ENCODE measurements at regions not wholly inside any gene's neighbourhood (a gene's known extent, or its start where the extent isn't known, plus 50 kb on each side); places are given as distances from the start of the nearest gene placed in this dataset.
A peak's percentile ranks its signal among the peaks of the same experiment; 100 is the strongest.

DNA sequence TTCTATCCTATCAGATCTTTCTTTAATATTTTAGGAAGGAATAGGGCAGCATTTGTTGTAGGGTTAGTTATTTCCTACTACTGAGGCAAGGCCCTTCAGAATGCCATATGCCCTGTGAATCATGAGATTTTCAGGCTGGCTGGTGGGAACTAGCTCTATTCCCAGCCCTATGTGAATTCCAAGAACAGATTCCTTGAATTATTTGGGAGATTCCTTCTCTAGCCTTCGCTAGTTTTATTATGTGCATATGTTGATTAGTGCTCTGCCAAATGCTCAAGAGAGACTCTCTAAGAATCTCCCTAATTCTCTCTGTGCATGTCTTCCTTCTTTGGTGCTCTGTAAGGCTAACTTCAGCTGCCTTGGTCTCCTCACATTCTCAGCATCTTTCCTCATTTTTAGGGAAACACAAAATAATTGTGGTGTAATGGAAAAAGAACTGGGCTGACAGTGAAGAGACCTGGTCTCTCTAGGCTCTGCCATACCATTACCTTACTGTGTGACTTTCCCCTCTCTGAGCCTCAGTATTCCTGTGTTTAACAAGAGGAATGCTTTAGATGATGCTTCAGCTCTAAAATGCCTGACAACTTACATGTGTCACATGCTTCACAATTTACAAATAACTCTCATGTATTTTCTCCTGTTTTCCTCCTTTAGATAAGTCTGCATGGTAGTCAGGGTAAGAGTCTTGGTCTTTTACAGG is 79.7 kb downstream of the VMA21 start:
- no peak for DNase-seq

DNA sequence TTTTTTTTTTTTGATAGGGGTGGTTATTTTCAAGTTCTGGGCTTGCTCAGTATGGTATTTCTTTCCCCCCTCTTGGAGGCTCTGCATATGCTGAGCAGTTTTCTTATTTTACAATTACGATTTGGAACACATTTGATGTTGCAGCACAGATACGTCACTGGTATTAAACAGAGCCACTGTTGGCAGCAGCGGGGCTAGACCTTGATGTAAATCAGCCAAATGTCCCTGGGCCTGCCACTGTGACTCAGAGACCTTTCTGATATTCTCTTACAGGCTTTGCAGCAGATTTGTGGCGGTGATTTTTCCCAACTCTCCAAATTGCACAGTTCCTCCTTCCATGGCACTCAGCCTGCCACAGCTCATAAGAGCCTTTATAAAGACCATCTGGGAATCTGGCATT is 81.1 kb downstream of the VMA21 start:
- DNase-seq = no peak

DNA sequence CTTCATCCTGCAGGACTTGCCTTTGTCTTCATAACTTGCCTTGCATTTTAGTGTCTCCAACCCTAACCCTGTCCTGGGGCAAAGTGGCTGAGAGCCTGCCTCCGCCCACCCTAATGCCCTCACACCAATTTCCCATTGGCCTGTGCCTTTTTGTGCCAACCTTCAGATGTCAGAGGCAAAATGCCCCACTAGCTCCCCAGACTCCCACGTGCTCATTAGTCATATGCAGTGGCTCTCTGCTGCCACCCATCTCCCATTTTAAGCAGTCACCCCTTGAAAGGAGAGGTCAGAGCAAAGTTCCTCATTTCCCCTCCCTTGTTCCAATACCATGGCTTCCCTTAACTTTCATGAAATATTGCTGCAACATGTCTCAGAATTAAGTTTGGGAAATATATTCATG is 74.8 kb upstream of the PASD1 start:
- peak; percentile 60 for DNase-seq

DNA sequence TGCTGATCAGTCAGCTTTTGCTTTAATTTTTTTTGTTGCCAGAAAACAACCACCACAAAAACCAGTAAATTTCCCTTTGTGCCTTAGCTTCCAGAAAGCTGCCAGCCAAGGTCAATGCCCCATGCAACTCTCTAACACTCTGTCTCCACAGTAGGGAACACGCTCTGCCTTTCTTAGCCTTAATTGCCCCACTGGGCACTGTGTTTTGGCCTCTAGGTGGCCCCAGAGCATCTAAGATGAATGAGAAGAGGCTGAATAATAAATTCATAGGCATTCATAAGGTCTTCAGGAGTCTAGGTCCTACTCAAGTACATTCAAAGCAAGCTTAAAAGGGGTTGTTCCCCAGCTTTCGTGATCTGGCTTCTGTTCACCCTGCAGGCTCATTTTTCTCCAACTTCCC is 57.7 kb upstream of the PASD1 start:
- peak; percentile 68 for DNase-seq

DNA sequence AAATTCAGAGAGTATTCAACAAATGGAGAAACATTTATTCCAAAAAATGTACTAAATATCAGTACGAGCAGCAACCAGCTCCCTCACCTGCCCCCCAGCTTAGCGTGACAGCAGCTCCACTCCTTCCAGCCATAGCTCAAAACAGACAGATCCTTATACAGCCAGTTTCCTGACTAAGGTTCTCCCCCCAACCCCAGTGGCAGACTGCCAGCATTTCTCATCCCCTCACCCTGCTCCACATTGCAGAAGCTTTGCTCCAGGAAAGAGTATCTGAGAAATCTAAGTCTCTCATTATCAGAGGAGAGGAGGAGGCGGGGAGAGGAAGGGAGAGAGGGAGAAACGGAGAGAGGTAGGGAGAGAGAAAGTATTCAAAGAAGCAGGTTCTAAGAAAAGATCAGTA is 53.3 kb upstream of the PASD1 start:
- DNase-seq = no peak

DNA sequence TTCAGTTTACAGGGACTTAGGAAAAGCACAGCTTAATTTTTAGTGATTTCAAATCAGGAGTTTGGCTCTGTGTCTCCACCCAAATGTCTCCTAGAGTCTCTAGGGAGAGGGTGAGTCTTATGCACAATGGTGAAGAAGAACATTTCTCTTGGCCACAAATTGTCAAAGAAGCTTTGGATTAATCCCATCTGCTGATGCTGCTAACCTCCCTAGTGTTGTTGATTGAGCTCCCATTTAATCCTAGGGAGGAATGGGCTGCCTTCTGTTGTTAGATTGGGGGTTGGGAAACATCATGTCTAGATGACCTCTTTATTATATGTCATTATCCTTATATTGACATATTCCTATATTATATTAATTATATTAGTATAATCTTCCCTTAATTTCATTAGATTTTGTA is 50.0 kb upstream of the PASD1 start:
- DNase-seq = no peak
